SK-N-SH treated with all-trans-retinoic acid at 6 μM for 48 hours (cell line): ENCODE measurements at regions not wholly inside any gene's neighbourhood (a gene's known extent, or its start where the extent isn't known, plus 50 kb on each side); places are given as distances from the start of the nearest gene placed in this dataset.
"Not testable (repeated sequence)": the region's sequence is repeated elsewhere in the genome, so short reads cannot be mapped to it uniquely, and the experiment has no call there.

ENCODE experiments used
- ATAC-seq: fragments of 200-7000 bp; cut with Tn5 transposase; 3 replicates; pipeline ENCODE4 v1.9.1; 2020; ENCODE audit warnings: mild to moderate bottlenecking, moderate library complexity
- ARNTL ChIP-seq: fragments of 450-650 bp; formaldehyde crosslinking; IDR thresholded peaks from 2 replicates; pipeline ENCODE4 v1.5.0; 2020; ENCODE audit warnings: low read depth, mild to moderate bottlenecking, moderate library complexity, borderline replicate concordance
- BACH2 ChIP-seq: fragments of 250-450 bp; sonication (Bioruptor Pico); IDR thresholded peaks from 2 replicates; pipeline ENCODE4 v1.9.0; 2021; ENCODE audit warnings: mild to moderate bottlenecking, borderline replicate concordance
- CSDC2 ChIP-seq: fragments of 250-450 bp; sonication (Bioruptor Pico); IDR thresholded peaks from 2 replicates; pipeline ENCODE4 v1.5.0; 2020; ENCODE audit warnings: mild to moderate bottlenecking, moderate library complexity
- ESRRG ChIP-seq: fragments of 250-450 bp; sonication (Bioruptor Pico); IDR thresholded peaks from 2 replicates; pipeline ENCODE4 v1.6.1; 2021; ENCODE audit warnings: mild to moderate bottlenecking
- GLIS3 ChIP-seq: fragments of 250-450 bp; sonication (Bioruptor Pico); IDR thresholded peaks from 2 replicates; pipeline ENCODE4 v1.5.0; 2020; ENCODE audit warnings: mild to moderate bottlenecking, moderate library complexity
- OSR1 ChIP-seq: fragments of 250-450 bp; sonication (Bioruptor Pico); IDR thresholded peaks from 2 replicates; pipeline ENCODE4 v1.8.0; 2022; ENCODE audit warnings: moderate library complexity, mild to moderate bottlenecking, inconsistent platforms
- PPARA ChIP-seq: fragments of 250-450 bp; sonication (Bioruptor Pico); IDR thresholded peaks from 2 replicates; pipeline ENCODE4 v1.5.0; 2020; ENCODE audit warnings: mild to moderate bottlenecking, borderline replicate concordance
- RARB ChIP-seq: fragments of 250-450 bp; sonication (Bioruptor Pico); IDR thresholded peaks from 2 replicates; pipeline ENCODE4 v1.8.0; 2021; ENCODE audit warnings: mild to moderate bottlenecking, moderate library complexity
- SNAI2 ChIP-seq: fragments of 250-450 bp; sonication (Bioruptor Pico); IDR thresholded peaks from 2 replicates; pipeline ENCODE4 v1.5.0; 2020; ENCODE audit warnings: mild to moderate bottlenecking, moderate library complexity
- TCF4 ChIP-seq: fragments of 250-450 bp; sonication (Bioruptor Pico); IDR thresholded peaks from 2 replicates; pipeline ENCODE4 v1.8.0; 2021; ENCODE audit warnings: mild to moderate bottlenecking, moderate library complexity, borderline replicate concordance
- TOX ChIP-seq: fragments of 250-450 bp; sonication (Bioruptor Pico); IDR thresholded peaks from 2 replicates; pipeline ENCODE4 v1.8.0; 2021; ENCODE audit warnings: mild to moderate bottlenecking, moderate library complexity, borderline replicate concordance
- ZC3H10 ChIP-seq: fragments of 250-450 bp; sonication (Bioruptor Pico); IDR thresholded peaks from 2 replicates; pipeline ENCODE4 v1.5.1; 2021; ENCODE audit warnings: mild to moderate bottlenecking, moderate library complexity
- ZFP3 ChIP-seq: fragments of 250-450 bp; sonication (Bioruptor Pico); IDR thresholded peaks from 2 replicates; pipeline ENCODE4 v1.5.0; 2020; ENCODE audit warnings: mild to moderate bottlenecking, moderate library complexity
- ZFP30 ChIP-seq: fragments of 450-650 bp; formaldehyde crosslinking; IDR thresholded peaks from 2 replicates; pipeline ENCODE4 v1.5.0; 2022; ENCODE audit warnings: mild to moderate bottlenecking, moderate library complexity
- ZNF565 ChIP-seq: fragments of 450-650 bp; formaldehyde crosslinking; conservative IDR thresholded peaks from 2 replicates; pipeline ENCODE4 v1.5.0; 2020; ENCODE audit warnings: low read depth, mild to moderate bottlenecking, moderate library complexity
- ZNF70 ChIP-seq: fragments of 450-650 bp; formaldehyde crosslinking; IDR thresholded peaks from 2 replicates; pipeline ENCODE4 v1.5.0; 2020; ENCODE audit warnings: mild to moderate bottlenecking, moderate library complexity
- ZNF8 ChIP-seq: fragments of 450-650 bp; formaldehyde crosslinking; IDR thresholded peaks from 2 replicates; pipeline ENCODE4 v1.5.0; 2020; ENCODE audit warnings: mild to moderate bottlenecking, moderate library complexity
- TF ChIP-seq, protein P1 (sequence below): fragments of 250-450 bp; sonication (Bioruptor Pico); IDR thresholded peaks from 2 replicates; pipeline ENCODE4 v1.5.1; 2020; ENCODE audit warnings: low read depth, mild to moderate bottlenecking, moderate library complexity
- TF ChIP-seq, protein P2 (sequence below): fragments of 250-450 bp; sonication (Bioruptor Pico); IDR thresholded peaks from 2 replicates; pipeline ENCODE4 v1.8.0; 2020; ENCODE audit warnings: mild to moderate bottlenecking, moderate library complexity, borderline replicate concordance
- TF ChIP-seq, protein P3 (sequence below): fragments of 250-450 bp; sonication (Bioruptor Pico); IDR thresholded peaks from 2 replicates; pipeline ENCODE4 v1.8.0; 2021; ENCODE audit warnings: low read depth, mild to moderate bottlenecking, moderate library complexity, borderline replicate concordance
- TF ChIP-seq, protein P4 (sequence below): fragments of 250-450 bp; sonication (Bioruptor Pico); IDR thresholded peaks from 2 replicates; pipeline ENCODE4 v1.5.1; 2021; ENCODE audit warnings: mild to moderate bottlenecking, moderate library complexity

DNA sequence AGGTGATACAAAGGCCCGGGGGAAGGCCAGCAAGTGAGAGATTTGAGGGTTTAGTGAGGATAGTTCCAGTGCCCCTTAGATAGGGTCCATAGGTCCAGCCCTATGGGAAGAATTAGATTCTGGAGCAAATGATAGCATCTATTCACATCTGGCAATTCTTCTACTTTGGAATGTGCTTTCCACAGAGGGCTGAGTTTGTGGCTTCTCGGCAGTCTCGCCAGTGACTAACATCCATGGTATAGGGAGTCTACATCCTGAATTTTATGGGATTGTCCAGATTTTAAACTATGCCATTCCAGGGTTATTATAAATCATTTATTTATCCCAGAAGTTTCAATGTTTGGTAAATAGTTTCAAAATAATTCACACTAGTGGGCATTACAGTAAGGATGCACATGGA, 207.3 kb upstream of the ADO start:
- TF ChIP-seq ZFP3 (no peak), TOX (CRISPR knock-in tag) (no peak), CSDC2 (no peak), ZC3H10 (CRISPR knock-in tag) (no peak), ZFP30 (CRISPR knock-in tag) (no peak)
- TF ChIP-seq, protein P1, sequence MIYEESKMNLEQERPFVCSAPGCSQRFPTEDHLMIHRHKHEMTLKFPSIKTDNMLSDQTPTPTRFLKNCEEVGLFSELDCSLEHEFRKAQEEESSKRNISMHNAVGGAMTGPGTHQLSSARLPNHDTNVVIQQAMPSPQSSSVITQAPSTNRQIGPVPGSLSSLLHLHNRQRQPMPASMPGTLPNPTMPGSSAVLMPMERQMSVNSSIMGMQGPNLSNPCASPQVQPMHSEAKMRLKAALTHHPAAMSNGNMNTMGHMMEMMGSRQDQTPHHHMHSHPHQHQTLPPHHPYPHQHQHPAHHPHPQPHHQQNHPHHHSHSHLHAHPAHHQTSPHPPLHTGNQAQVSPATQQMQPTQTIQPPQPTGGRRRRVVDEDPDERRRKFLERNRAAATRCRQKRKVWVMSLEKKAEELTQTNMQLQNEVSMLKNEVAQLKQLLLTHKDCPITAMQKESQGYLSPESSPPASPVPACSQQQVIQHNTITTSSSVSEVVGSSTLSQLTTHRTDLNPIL (CRISPR knock-in tag): no peak
- TF ChIP-seq, protein P2, sequence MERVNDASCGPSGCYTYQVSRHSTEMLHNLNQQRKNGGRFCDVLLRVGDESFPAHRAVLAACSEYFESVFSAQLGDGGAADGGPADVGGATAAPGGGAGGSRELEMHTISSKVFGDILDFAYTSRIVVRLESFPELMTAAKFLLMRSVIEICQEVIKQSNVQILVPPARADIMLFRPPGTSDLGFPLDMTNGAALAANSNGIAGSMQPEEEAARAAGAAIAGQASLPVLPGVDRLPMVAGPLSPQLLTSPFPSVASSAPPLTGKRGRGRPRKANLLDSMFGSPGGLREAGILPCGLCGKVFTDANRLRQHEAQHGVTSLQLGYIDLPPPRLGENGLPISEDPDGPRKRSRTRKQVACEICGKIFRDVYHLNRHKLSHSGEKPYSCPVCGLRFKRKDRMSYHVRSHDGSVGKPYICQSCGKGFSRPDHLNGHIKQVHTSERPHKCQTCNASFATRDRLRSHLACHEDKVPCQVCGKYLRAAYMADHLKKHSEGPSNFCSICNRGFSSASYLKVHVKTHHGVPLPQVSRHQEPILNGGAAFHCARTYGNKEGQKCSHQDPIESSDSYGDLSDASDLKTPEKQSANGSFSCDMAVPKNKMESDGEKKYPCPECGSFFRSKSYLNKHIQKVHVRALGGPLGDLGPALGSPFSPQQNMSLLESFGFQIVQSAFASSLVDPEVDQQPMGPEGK (CRISPR knock-in tag): no peak
- ATAC-seq: no peak; the same call in 2 of the 3 replicates

DNA sequence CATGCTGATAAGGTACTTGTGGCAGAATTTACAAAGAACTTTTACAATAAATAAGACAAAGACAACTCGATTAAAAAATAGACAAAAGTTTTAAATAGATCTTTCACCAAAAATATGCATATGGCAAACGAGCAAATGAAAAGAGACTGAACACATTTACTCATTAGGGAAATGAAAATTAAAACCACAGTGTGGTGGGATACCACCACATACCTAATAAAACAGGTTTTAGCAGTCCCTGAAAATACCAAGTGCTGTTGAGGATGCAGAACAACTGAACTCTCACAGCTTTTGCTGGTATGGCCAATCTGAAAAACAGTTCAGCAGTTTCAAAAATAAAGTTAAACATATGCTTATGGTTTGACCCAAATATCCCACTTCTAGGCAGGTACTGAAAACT, 205.4 kb upstream of the ADO start:
- ATAC-seq: no peak
- TF ChIP-seq BACH2: no peak
- no peak for TF ChIP-seq ARNTL (CRISPR knock-in tag)
- TF ChIP-seq, protein P3, sequence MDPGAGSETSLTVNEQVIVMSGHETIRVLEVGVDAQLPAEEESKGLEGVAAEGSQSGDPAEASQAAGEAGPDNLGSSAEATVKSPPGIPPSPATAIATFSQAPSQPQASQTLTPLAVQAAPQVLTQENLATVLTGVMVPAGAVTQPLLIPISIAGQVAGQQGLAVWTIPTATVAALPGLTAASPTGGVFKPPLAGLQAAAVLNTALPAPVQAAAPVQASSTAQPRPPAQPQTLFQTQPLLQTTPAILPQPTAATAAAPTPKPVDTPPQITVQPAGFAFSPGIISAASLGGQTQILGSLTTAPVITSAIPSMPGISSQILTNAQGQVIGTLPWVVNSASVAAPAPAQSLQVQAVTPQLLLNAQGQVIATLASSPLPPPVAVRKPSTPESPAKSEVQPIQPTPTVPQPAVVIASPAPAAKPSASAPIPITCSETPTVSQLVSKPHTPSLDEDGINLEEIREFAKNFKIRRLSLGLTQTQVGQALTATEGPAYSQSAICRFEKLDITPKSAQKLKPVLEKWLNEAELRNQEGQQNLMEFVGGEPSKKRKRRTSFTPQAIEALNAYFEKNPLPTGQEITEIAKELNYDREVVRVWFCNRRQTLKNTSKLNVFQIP (CRISPR knock-in tag): no peak
- no peak for TF ChIP-seq OSR1 (CRISPR knock-in tag)
- no peak for TF ChIP-seq ESRRG (CRISPR knock-in tag)
- TF ChIP-seq ZFP30 (CRISPR knock-in tag): no peak
- TF ChIP-seq, protein P1 (CRISPR knock-in tag): no peak
- TF ChIP-seq, protein P4, sequence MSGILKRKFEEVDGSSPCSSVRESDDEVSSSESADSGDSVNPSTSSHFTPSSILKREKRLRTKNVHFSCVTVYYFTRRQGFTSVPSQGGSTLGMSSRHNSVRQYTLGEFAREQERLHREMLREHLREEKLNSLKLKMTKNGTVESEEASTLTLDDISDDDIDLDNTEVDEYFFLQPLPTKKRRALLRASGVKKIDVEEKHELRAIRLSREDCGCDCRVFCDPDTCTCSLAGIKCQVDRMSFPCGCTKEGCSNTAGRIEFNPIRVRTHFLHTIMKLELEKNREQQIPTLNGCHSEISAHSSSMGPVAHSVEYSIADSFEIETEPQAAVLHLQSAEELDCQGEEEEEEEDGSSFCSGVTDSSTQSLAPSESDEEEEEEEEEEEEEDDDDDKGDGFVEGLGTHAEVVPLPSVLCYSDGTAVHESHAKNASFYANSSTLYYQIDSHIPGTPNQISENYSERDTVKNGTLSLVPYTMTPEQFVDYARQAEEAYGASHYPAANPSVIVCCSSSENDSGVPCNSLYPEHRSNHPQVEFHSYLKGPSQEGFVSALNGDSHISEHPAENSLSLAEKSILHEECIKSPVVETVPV: no peak
- TF ChIP-seq RARB (CRISPR knock-in tag): no peak
- no peak for TF ChIP-seq ZC3H10 (CRISPR knock-in tag)
- no peak for TF ChIP-seq TCF4 (CRISPR knock-in tag)
- TF ChIP-seq GLIS3 (CRISPR knock-in tag): no peak
- no peak for TF ChIP-seq ZNF70
- TF ChIP-seq, protein P2 (CRISPR knock-in tag): no peak
- no peak for TF ChIP-seq CSDC2
- TF ChIP-seq PPARA (CRISPR knock-in tag): no peak
- no peak for TF ChIP-seq ZNF8
- TF ChIP-seq ZFP3: no peak
- TF ChIP-seq SNAI2 (CRISPR knock-in tag): no peak
- TF ChIP-seq ZNF565: no peak

DNA sequence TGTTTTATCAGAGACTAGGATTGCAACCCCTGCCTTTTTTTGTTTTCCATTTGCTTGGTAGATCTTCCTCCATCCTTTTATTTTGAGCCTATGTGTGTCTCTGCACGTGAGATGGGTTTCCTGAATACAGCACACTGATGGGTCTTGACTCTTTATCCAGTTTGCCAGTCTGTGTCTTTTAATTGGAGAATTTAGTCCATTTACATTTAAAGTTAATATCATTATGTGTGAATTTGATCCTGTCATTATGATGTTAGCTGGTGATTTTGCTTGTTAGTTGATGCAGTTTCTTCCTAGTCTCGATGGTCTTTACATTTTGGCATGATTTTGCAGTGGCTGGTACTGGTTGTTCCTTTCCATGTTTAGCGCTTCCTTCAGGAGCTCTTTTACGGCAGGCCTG, 198.0 kb upstream of the ADO start:
- ATAC-seq: not testable (repeated sequence)

DNA sequence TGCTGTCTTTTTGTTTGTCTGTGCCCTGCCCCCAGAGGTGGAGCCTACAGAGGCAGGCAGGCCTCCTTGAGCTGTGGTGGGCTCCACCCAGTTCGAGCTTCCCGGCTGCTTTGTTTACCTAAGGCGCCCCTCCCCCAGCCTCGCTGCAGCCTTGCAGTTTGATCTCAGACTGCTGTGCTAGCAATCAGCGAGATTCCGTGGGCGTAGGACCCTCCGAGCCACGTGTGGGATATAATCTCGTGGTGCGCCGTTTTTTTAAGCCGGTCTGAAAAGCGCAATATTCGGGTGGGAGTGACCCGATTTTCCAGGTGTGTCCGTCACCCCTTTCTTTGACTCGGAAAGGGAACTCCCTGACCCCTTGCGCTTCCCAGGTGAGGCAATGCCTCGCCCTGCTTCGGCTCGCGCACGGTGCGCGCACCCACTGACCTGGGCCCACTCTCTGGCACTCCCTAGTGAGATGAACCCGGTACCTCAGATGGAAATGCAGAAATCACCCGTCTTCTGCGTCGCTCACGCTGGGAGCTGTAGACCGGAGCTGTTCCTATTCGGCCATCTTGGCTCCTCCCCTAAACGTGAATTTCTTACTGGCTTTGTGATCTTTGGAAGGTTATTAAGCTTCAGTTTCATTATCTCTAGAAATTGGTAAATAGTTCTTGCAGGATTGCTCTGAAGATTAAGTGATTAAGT, 196.2 kb upstream of the ADO start:
- ATAC-seq: peak; percentile 50; the same call in 2 of the 3 replicates
